IMR-90 (cell line): ENCODE measurements at regions not wholly inside any gene's neighbourhood (a gene's known extent, or its start where the extent isn't known, plus 50 kb on each side); places are given as distances from the start of the nearest gene placed in this dataset.
"Not testable (repeated sequence)": the region's sequence is repeated elsewhere in the genome, so short reads cannot be mapped to it uniquely, and the experiment has no call there.

Experiments used
- ATAC-seq: fragments of 200-7000 bp; cut with Tn5 transposase; 2 replicates; pipeline ENCODE4 v1.9.1; 2020; ENCODE audit warnings: low read depth, mild to moderate bottlenecking, moderate library complexity
- BruUV-seq: library from RNA; stranded (reverse); fragments of 400-500 nt; replicated peaks from 2 replicates; lab custom pipeline; 2021; lab: Mats Ljungman, UMichigan
- CTCF ChIA-PET: fragments of 300-600 bp; formaldehyde crosslinking; extraction: SDS; loops from one replicate; lab custom pipeline; 2021; ENCODE audit warnings: antibody characterized with exemption; lab: Yijun Ruan, JAX
- POLR2A ChIA-PET: fragments of 300-600 bp; sonication (Branson Sonifier 250); formaldehyde crosslinking; loops from one replicate; lab custom pipeline; 2022; ENCODE audit warnings: antibody characterized with exemption; ENCODE audit not compliant: unreplicated experiment; lab: Charles Lee
- DNase-seq: peaks from one replicate; pipeline ENCODE4 v3.0.0; 2013
- H2AFZ ChIP-seq: replicated peaks from 2 replicates; pipeline ENCODE3; 2013; ENCODE audit warnings: low read length, mild to moderate bottlenecking; ENCODE audit not compliant: poor library complexity
- H2AK5ac ChIP-seq: 2 replicates; pipeline ENCODE4 v1.6.1; 2013; ENCODE audit warnings: low read depth, low read length, inconsistent platforms
- H2AK9ac ChIP-seq: replicated peaks from 2 replicates; pipeline ENCODE3; 2013; ENCODE audit warnings: mild to moderate bottlenecking, low read depth, low read length, moderate library complexity; ENCODE audit not compliant: poor library complexity
- H2BK120ac ChIP-seq: 2 replicates; pipeline ENCODE4 v1.6.1; 2013; ENCODE audit warnings: low read depth, low read length, inconsistent platforms
- H2BK15ac ChIP-seq: 3 replicates; pipeline ENCODE4 v1.6.1; 2013; ENCODE audit warnings: low read depth, low read length, inconsistent platforms
- H2BK20ac ChIP-seq: 2 replicates; pipeline ENCODE4 v1.6.1; 2013; ENCODE audit warnings: low read depth, mild to moderate bottlenecking, inconsistent platforms, low read length, moderate library complexity
- H2BK5ac ChIP-seq: 2 replicates; pipeline ENCODE4 v1.6.1; 2013; ENCODE audit warnings: mild to moderate bottlenecking, low read depth, low read length, inconsistent platforms; ENCODE audit not compliant: poor library complexity, severe bottlenecking
- H3K14ac ChIP-seq: replicated peaks from 2 replicates; pipeline ENCODE4 v1.6.1; 2013; ENCODE audit warnings: low read depth, low read length, inconsistent platforms
- H3K18ac ChIP-seq: 2 replicates; pipeline ENCODE4 v1.6.1; 2013; ENCODE audit warnings: low read depth, low read length, control low read depth
- H3K23ac ChIP-seq: 2 replicates; pipeline ENCODE4 v1.6.1; 2013; ENCODE audit warnings: low read depth, low read length, inconsistent platforms
- H3K27ac ChIP-seq: 2 replicates; pipeline ENCODE4 v1.5.1; 2013; ENCODE audit warnings: mild to moderate bottlenecking, control low read depth, low read length; ENCODE audit not compliant: insufficient read depth
- H3K27me3 ChIP-seq: 2 replicates; pipeline ENCODE4 v1.6.1; 2013; ENCODE audit warnings: low read length; ENCODE audit not compliant: control insufficient read depth, insufficient read depth
- H3K36me3 ChIP-seq: 2 replicates; pipeline ENCODE4 v1.6.1; 2013; ENCODE audit warnings: low read length, mixed read lengths; ENCODE audit not compliant: control insufficient read depth, insufficient read depth
- H3K4ac ChIP-seq: 2 replicates; pipeline ENCODE4 v1.6.1; 2013; ENCODE audit warnings: low read depth, low read length, inconsistent platforms
- H3K4me1 ChIP-seq: 2 replicates; pipeline ENCODE4 v1.6.1; 2013; ENCODE audit warnings: low read length, mixed read lengths; ENCODE audit not compliant: control insufficient read depth, insufficient read depth
- H3K4me2 ChIP-seq: 2 replicates; pipeline ENCODE4 v1.6.1; 2013; ENCODE audit warnings: low read depth, mild to moderate bottlenecking, control low read depth, low read length, moderate library complexity
- H3K4me3 ChIP-seq: 2 replicates; pipeline ENCODE4 v1.5.1; 2013; ENCODE audit warnings: low read depth, mild to moderate bottlenecking, control low read depth, low read length, moderate library complexity; ENCODE audit not compliant: insufficient read depth
- H3K56ac ChIP-seq: 2 replicates; pipeline ENCODE4 v1.6.1; 2013; ENCODE audit warnings: low read length, inconsistent platforms; ENCODE audit not compliant: insufficient read depth; ENCODE audit errors: extremely low read depth
- H3K79me1 ChIP-seq, 2 experiments: 2 replicates each; pipeline ENCODE4 v1.6.1; 2013; ENCODE audit warnings: low read length in 2 of 2, inconsistent platforms in 1 of 2, low read depth in 1 of 2
- H3K9ac ChIP-seq: 2 replicates; pipeline ENCODE4 v1.6.1; 2013; ENCODE audit warnings: low read depth, low read length, control low read depth
- H3K9me1 ChIP-seq: 2 replicates; pipeline ENCODE4 v1.6.1; 2013; ENCODE audit warnings: low read length, inconsistent platforms; ENCODE audit not compliant: insufficient read depth
- H3K9me3 ChIP-seq: 2 replicates; pipeline ENCODE4 v1.6.1; 2013; ENCODE audit warnings: low read length; ENCODE audit not compliant: control insufficient read depth, insufficient read depth
- H4K20me1 ChIP-seq: 2 replicates; pipeline ENCODE4 v1.6.1; 2013; ENCODE audit warnings: low read length, inconsistent platforms; ENCODE audit not compliant: insufficient read depth
- H4K5ac ChIP-seq: 2 replicates; pipeline ENCODE4 v1.6.1; 2013; ENCODE audit warnings: mild to moderate bottlenecking, low read depth, low read length, control low read depth
- H4K8ac ChIP-seq, 2 experiments: 2 replicates each; pipeline ENCODE4 v1.6.1; 2013; ENCODE audit warnings: low read depth in 2 of 2, low read length in 2 of 2, control low read depth in 1 of 2, inconsistent platforms in 1 of 2
- H4K91ac ChIP-seq: 2 replicates; pipeline ENCODE4 v1.6.1; 2013; ENCODE audit warnings: low read depth, low read length, inconsistent platforms; ENCODE audit not compliant: insufficient read depth
- MAFK ChIP-seq: IDR thresholded peaks from 2 replicates; pipeline ENCODE4 v1.6.1; 2012; ENCODE audit warnings: low read depth, low read length, improper control_type of control experiment
- WGBS, 2 experiments: methylation state at CpG; one replicate each; pipeline versions ENCODE4 v1.1.5 to v1.1.7; 2013; ENCODE audit warnings: missing lambda C conversion rate in 2 of 2; ENCODE audit not compliant: insufficient read length in 1 of 2; ENCODE audit errors: extremely low coverage in 2 of 2; 5-methylcytosine and 5-hydroxymethylcytosine counted together
- dilution Hi-C: fragments of 300-500 bp; cut with HindIII; formaldehyde crosslinking; loops from one replicate; pipeline ENCODE4 v1.14.3; 2018; ENCODE audit warnings: low sequenced_read_pairs; ENCODE audit not compliant: unreplicated experiment
- in situ Hi-C: fragments of 300-500 bp; cut with MboI; formaldehyde crosslinking; loops from 3 replicates; pipeline ENCODE4 v1.14.3; 2019; ENCODE audit warnings: low sequenced_read_pairs, inconsistent platforms, mixed read lengths
- intact Hi-C: fragments of 100-400 bp; cut with micrococcal nuclease; formaldehyde crosslinking; loops from 2 replicates; pipeline ENCODE4 v1.10.0; 2022

GRCh38 chr19:14328406-14328805 lies 52.8 kb upstream of the ADGRE5 start:
- Histone ChIP-seq H2AK5ac (no peak overlapping the region), H4K8ac (no peak overlapping the region), H4K91ac (no peak overlapping the region), H3K79me1 (no peaks in the 10 kb centered on the region), H2AK9ac (no peak overlapping the region), H3K4me3 (no peak overlapping the region), H3K4ac (no peak overlapping the region), H3K9me1 (no peaks in the 10 kb centered on the region), H3K9me3 (0 out of 2 replicates have a peak, but pooled peaks cover 1% of the 10 kb centered on the region), H3K23ac (no peak overlapping the region), H2BK20ac (no peak overlapping the region), H2BK120ac (no peak overlapping the region), H3K18ac (no peak overlapping the region), H2BK5ac (no peak overlapping the region), H3K27me3 (peaks cover 4% of the 10 kb centered on the region; the same call in 1 of the 2 replicates), H4K5ac (no peak overlapping the region), H3K27ac (no peak overlapping the region), H3K36me3 (no peaks in the 10 kb centered on the region), H3K4me1 (no peaks in the 10 kb centered on the region), H2BK15ac (no peak overlapping the region), H3K9ac (no peak overlapping the region), H4K20me1 (no peaks in the 10 kb centered on the region), H2AFZ (no peak overlapping the region), H3K14ac (no peak overlapping the region), H3K4me2 (no peak overlapping the region), H3K56ac (no peak overlapping the region)
- intact Hi-C loops (no loop called here), dilution Hi-C loops (no loop called here), in situ Hi-C loops (loop anchor here (25.0 kb wide), 1 partner anchor 441 kb away; the partner anchor contains the start of gene NANOS3)
- ATAC-seq (no peak), DNase-seq (no peak)
- no TSS peak for BruUV-seq
- CTCF ChIA-PET = no interaction called here
- POLR2A ChIA-PET = no interaction called here
- TF ChIP-seq MAFK = no peak
- WGBS, 2 experiments = no CpG with 5 or more reads among the region's 6 CpGs

- H3K23ac ChIP-seq, H2BK120ac ChIP-seq, H3K9ac ChIP-seq, H4K8ac ChIP-seq, H2AK9ac ChIP-seq, intact Hi-C loops, H3K4ac ChIP-seq, dilution Hi-C loops, H3K18ac ChIP-seq, H2AFZ ChIP-seq, H4K5ac ChIP-seq, H2BK15ac ChIP-seq, H2AK5ac ChIP-seq, ATAC-seq, H3K27me3 ChIP-seq, H3K27ac ChIP-seq, CTCF ChIA-PET, H4K20me1 ChIP-seq, H3K4me3 ChIP-seq, H3K56ac ChIP-seq, H2BK20ac ChIP-seq, DNase-seq, H3K4me1 ChIP-seq, H3K4me2 ChIP-seq, H3K79me1 ChIP-seq, H2BK5ac ChIP-seq, BruUV-seq, H3K14ac ChIP-seq, H3K9me3 ChIP-seq, POLR2A ChIA-PET, H4K91ac ChIP-seq, H3K9me1 ChIP-seq, H3K36me3 ChIP-seq: not testable (repeated sequence)
- WGBS, 2 experiments = 76% methylated on average over 2 of the region's 8 CpGs; no CpG with 5 or more reads in 1 of the 2 experiments
- in situ Hi-C loops = loop anchor here (25.0 kb wide), 1 partner anchor 440 kb away; the partner anchor contains the start of gene NANOS3
Measured at GRCh38 chr19:14327061-14327460, 54.2 kb upstream of the ADGRE5 start.
